ENCODE measurements at regions not wholly inside any gene's neighbourhood (a gene's known extent, or its start where the extent isn't known, plus 50 kb on each side); places are given as distances from the start of the nearest gene placed in this dataset.

GRCh38 chr14:87113286-87113685 is 879.7 kb downstream of the GALC start:
- TF ChIP-seq CTCF (IDR thresholded peaks at IDR 0.05) (no peak), POLR2A (IDR thresholded peaks at IDR 0.05) (no peak)
